MCF 10A (cell line): ENCODE measurements at regions not wholly inside any gene's neighbourhood (a gene's known extent, or its start where the extent isn't known, plus 50 kb on each side); places are given as distances from the start of the nearest gene placed in this dataset.

ENCODE experiments used
- BruUV-seq: library from RNA; stranded (reverse); fragments of 400-500 nt; replicated peaks from 2 replicates; lab custom pipeline; 2021; lab: Mats Ljungman, UMichigan
- CTCF ChIA-PET: fragments of 300-600 bp; sonication (Branson Sonifier 250); formaldehyde crosslinking; extraction: SDS; loops from one replicate; lab custom pipeline; 2021; ENCODE audit warnings: antibody characterized with exemption, inconsistent platforms; lab: Yijun Ruan, JAX
- POLR2A ChIA-PET: fragments of 300-600, 350-650 bp; sonication (Branson Sonifier 250); formaldehyde crosslinking; extraction: SDS; loops from one replicate; lab custom pipeline; 2020; ENCODE audit warnings: antibody characterized with exemption, inconsistent platforms; lab: Yijun Ruan, JAX
- DNase-seq: peaks from one replicate; pipeline ENCODE4 v3.0.0-alpha.2; 2018; ENCODE audit not compliant: unreplicated experiment
- H3K27ac Mint-ChIP-seq: one replicate; pipeline ENCODE4 v1.8.0; 2022; ENCODE audit warnings: mild to moderate bottlenecking, low read depth, mixed read lengths; ENCODE audit not compliant: unreplicated experiment
- H3K27me3 Mint-ChIP-seq: one replicate; pipeline ENCODE4 v1.8.0; 2022; ENCODE audit warnings: mixed read lengths; ENCODE audit not compliant: insufficient read depth, unreplicated experiment
- H3K36me3 Mint-ChIP-seq: one replicate; pipeline ENCODE4 v1.8.0; 2022; ENCODE audit warnings: mild to moderate bottlenecking, moderate library complexity, mixed read lengths; ENCODE audit not compliant: insufficient read depth, unreplicated experiment
- H3K4me1 Mint-ChIP-seq: one replicate; pipeline ENCODE4 v1.8.0; 2022; ENCODE audit warnings: mixed read lengths; ENCODE audit not compliant: insufficient read depth, unreplicated experiment
- H3K4me3 Mint-ChIP-seq: one replicate; pipeline ENCODE4 v1.8.0; 2022; ENCODE audit warnings: mild to moderate bottlenecking, moderate library complexity, mixed read lengths; ENCODE audit not compliant: unreplicated experiment
- H3K9me3 Mint-ChIP-seq: one replicate; pipeline ENCODE4 v1.8.0; 2022; ENCODE audit warnings: mixed read lengths; ENCODE audit not compliant: unreplicated experiment
- CTCF ChIP-seq: fragments of 200-600 bp; IDR thresholded peaks from one replicate; pipeline ENCODE4 v1.8.0; 2022; ENCODE audit warnings: antibody characterized with exemption, mild to moderate bottlenecking; ENCODE audit not compliant: unreplicated experiment
- intact Hi-C: fragments of 100-400 bp; cut with micrococcal nuclease; formaldehyde crosslinking; loops from 2 replicates; pipeline ENCODE4 v1.14.1; 2022

GRCh38 chrX:116010939-116011338 lies 159.6 kb upstream of the AGTR2 start:
- H3K36me3 Mint-ChIP-seq: no peaks in the 10 kb centered on the region
- H3K4me3 Mint-ChIP-seq: no peak overlapping the region
- intact Hi-C loops: no loop called here
- H3K9me3 Mint-ChIP-seq: peaks cover 10% of the 10 kb centered on the region
- H3K27me3 Mint-ChIP-seq: peaks cover 53% of the 10 kb centered on the region
- POLR2A ChIA-PET: no interaction called here
- no TSS peak for BruUV-seq
- H3K4me1 Mint-ChIP-seq: peaks cover 16% of the 10 kb centered on the region
- no peak for TF ChIP-seq CTCF
- CTCF ChIA-PET: no interaction called here
- H3K27ac Mint-ChIP-seq: no peak overlapping the region
- no peak for DNase-seq

GRCh38 chrX:116031331-116031730 lies 139.2 kb upstream of the AGTR2 start:
- peak; percentile 27 for DNase-seq
- BruUV-seq: no TSS peak
- no peaks in the 10 kb centered on the region for H3K4me1 Mint-ChIP-seq

More at GRCh38 chrX:116031331-116031730, 139.2 kb upstream of the AGTR2 start:
- no peak for TF ChIP-seq CTCF
- H3K27ac Mint-ChIP-seq: no peak overlapping the region
- no peak overlapping the region for H3K4me3 Mint-ChIP-seq
- intact Hi-C loops: no loop called here
- ChIA-PET CTCF (no interaction called here), POLR2A (no interaction called here)
- H3K9me3 Mint-ChIP-seq: peaks cover 32% of the 10 kb centered on the region
- H3K36me3 Mint-ChIP-seq: no peaks in the 10 kb centered on the region
- peaks cover 57% of the 10 kb centered on the region for H3K27me3 Mint-ChIP-seq
